UCSD-AML1 (cell line): ENCODE measurements at regions not wholly inside any gene's neighbourhood (a gene's known extent, or its start where the extent isn't known, plus 50 kb on each side); places are given as distances from the start of the nearest gene placed in this dataset.
"Not testable (repeated sequence)": the region's sequence is repeated elsewhere in the genome, so short reads cannot be mapped to it uniquely, and the experiment has no call there.

Source experiments
- DNase-seq: peaks from one replicate; lab custom pipeline; 2025; ENCODE audit not compliant: unreplicated experiment; lab: John Stamatoyannopoulos, UW

DNA sequence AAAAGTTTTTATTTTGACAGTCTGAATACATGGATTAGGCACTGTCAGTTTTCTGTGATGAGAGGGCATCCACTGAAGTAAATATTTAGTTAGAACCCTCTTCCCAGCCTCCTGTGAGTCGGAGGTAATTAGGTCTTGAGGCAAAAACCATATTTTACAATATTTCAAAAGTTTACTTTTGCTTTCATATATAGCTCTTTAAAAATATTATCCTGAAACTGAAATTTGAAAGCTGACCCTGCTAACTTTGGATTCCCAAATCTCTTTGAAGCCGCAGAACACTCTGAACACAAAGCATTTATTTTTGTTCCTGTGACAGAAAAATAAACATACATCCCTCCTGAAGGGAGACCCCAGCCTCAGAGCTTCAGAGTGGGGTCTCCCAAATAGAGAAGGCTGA, 317.4 kb downstream of the KIF20B start:
- DNase-seq = no peak

DNA sequence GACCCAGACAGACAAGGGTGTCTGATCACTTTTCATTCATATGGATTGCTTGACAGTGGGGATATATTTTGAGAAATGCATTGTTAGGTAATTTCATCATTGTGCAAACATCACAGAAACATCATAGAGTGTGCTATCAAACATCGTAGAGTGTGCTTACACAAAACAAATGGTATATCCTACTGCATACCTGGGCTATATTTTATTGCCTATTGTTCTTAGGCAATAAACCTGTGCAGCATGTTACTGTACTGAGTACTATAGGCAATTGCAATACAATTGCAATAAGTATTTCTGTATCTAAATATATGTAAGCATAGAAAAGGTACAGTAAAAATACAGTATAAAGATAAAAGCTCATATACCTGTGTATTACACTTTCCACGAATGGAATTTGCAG, 319.1 kb downstream of the KIF20B start:
- no peak for DNase-seq

GRCh38 chr10:90023950-90024349, 322.6 kb downstream of the KIF20B start:
- DNase-seq = no peak

DNA sequence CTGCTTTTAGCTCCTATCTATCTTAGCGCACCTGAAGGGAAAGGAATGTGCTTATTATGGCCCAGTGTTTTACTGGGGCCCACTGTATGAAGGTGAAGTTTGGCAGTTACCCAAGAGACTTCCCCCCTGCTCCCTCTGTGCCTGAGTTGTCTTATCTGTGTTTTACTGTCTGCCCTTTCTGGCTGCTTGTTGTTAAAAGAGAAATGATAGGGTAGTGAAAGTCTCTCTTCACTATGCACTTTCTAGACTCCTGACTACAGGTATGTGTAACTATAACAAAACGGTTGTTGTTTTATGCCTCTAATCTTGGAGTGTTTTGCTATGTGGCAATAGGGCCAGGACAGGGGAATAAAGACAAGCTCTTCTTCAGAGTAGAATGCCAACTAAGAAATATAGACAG, 326.9 kb downstream of the KIF20B start:
- no peak for DNase-seq

- no peak for DNase-seq
Observed at GRCh38 chr10:90031776-90032175, 330.4 kb downstream of the KIF20B start.

GRCh38 chr10:90032519-90032918, 331.1 kb downstream of the KIF20B start:
- no peak for DNase-seq

GRCh38 chr10:90034862-90035261, 333.5 kb downstream of the KIF20B start:
- DNase-seq = not testable (repeated sequence)

- DNase-seq = no peak
Observed at GRCh38 chr10:90041585-90041984, 340.2 kb downstream of the KIF20B start.

DNA sequence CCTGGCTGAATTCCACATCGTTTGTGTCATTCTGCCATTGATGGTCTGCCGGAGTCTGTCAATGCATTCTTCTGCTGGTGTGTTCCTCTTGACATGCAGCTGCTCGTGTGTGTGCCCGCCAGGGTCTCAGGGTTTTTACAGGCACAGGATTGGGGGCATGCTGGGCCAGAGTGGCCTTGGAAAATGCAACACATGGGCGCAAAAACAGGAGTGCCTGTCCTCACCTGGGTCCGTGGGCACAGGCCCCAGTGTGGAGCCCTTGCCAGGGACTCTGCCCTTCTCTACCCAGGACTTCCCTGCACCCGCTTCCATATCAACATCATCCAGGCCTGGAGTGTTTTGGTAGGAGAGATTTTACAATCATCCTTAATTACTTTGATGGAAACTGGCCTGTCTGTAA, 340.7 kb downstream of the KIF20B start:
- no peak for DNase-seq

- DNase-seq = no peak
Observed at GRCh38 chr10:90047243-90047729, 345.9 kb downstream of the KIF20B start.

DNA sequence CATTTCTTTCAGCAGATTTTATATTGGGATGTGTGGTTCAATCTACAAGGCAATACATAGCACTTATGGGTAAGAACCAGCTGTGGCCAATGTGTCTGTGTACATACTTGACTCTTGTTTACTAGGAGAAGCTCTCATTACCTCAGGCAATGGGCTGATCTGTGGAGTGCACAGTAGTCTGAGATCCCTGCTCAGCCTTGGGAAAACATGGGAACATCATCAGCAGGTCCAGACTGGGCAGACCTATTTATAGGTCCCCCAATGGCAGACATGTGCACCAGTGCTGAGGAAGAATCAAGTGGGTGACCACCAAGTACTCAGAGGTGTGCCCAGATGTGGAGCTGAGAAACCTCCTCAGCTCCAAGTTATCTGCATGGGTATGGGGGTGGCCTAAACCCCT, 349.7 kb downstream of the KIF20B start:
- DNase-seq = no peak

- DNase-seq = no peak
Observed at GRCh38 chr10:90051474-90051873, 350.1 kb downstream of the KIF20B start.

DNA sequence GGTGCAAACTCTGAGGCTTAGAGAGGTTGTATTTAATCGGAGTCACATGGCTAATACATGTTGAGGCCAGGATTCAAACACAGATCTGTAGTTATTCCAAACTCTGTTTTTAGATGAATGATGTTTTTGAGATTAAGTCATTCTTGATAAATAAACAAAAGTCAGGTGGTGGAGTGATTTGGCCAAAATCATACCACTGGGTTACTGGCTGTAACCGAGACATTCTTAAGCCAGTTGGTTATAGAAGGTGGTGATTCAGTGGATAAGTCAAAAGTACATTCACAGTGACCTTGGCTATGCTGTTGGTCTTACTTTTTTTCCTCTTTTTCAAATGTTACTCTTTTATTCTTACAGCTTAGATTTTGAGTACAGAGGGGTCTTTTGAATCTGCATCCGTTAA, 361.4 kb downstream of the KIF20B start:
- no peak for DNase-seq

- no peak for DNase-seq
Observed at GRCh38 chr10:90064295-90064694, 362.9 kb downstream of the KIF20B start.

GRCh38 chr10:90066435-90066834, 365.0 kb downstream of the KIF20B start:
- no peak for DNase-seq

- DNase-seq = no peak
Observed at GRCh38 chr10:90075995-90076394, 374.6 kb downstream of the KIF20B start.

DNA sequence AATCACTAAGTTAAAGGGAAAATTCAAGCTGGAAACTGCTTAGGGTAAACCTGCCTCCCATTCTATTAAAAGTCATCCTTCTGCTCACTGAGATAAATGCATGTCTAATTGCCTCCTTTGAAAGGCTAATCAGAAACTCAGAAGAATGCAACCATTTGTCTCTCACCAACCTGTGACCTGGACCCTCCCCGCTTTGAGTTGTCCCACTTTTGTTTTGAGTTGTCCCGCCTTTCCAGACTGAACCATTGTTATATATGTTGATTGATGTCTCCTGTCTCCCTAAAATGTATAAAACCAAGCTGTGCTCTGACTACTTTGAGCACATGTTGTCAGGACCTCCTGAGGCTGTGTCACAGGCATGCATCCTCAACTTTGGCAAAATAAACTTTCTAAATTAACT, 378.4 kb downstream of the KIF20B start:
- no peak for DNase-seq

GRCh38 chr10:90086606-90087190, 385.3 kb downstream of the KIF20B start:
- DNase-seq = not testable (repeated sequence)

GRCh38 chr10:90087197-90088023, 386.0 kb downstream of the KIF20B start:
- no peak for DNase-seq

GRCh38 chr10:90088024-90088317, 386.6 kb downstream of the KIF20B start:
- no peak for DNase-seq

- no peak for DNase-seq
Observed at GRCh38 chr10:90089719-90090118, 388.3 kb downstream of the KIF20B start.

- DNase-seq = no peak
Observed at GRCh38 chr10:90096196-90096595, 394.8 kb downstream of the KIF20B start.

DNA sequence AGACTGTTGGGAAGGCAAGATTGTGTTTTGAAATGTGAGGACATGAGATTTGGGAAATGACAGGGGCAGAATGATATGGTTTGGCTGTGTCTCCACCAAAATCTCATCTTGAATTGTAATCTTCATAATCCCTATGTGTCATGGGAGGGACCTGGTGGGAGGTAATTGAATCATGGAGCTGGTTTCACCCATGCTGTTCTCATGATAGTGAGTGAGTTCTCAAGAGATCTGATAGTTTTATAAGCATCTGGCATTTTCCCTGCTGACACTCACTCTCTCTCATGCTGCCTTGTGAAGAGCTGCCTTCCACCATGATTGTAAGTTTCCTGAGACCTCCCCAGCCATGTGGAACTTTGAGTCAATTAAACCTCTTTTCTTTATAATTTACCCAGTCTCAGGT, 406.2 kb downstream of the KIF20B start:
- not testable (repeated sequence) for DNase-seq
